ENCODE measurements at regions not wholly inside any gene's neighbourhood (a gene's known extent, or its start where the extent isn't known, plus 50 kb on each side); places are given as distances from the start of the nearest gene placed in this dataset.

GRCh38 chr2:193523662-193524061 lies 1328.9 kb upstream of the TMEFF2 start:
- ATAC-seq (no peak), DNase-seq (ENCODE audit: low read depth, low spot score) (no peak), FAIRE-seq (no peak)
- Histone ChIP-seq H3K79me2 (ENCODE audit: control insufficient read depth, insufficient read depth, low read length) (no peaks in the 10 kb centered on the region), H3K27me3 (replicated peaks in 1 of 2; ENCODE audit: control insufficient read depth in 2 of 2, insufficient read depth in 2 of 2, low read length in 1 of 2) (no peaks in the 10 kb centered on the region), H3K4me1 (ENCODE audit: control insufficient read depth, insufficient read depth, low read length) (no peaks in the 10 kb centered on the region), H3K4me2 (ENCODE audit: control insufficient read depth, insufficient read depth) (no peak overlapping the region), H3K36me3 (ENCODE audit: control insufficient read depth in 2 of 2, insufficient read depth in 2 of 2, low read length in 1 of 2) (no peaks in the 10 kb centered on the region), H4K20me1 (ENCODE audit: control insufficient read depth, insufficient read depth) (no peaks in the 10 kb centered on the region), H3K27ac (ENCODE audit: control insufficient read depth, insufficient read depth) (no peak overlapping the region), H3K9me3 (replicated peaks; ENCODE audit: control insufficient read depth, insufficient read depth, low read length) (no peaks in the 10 kb centered on the region), H3K9ac (ENCODE audit: control insufficient read depth, insufficient read depth, low read length) (no peak overlapping the region), H2AFZ (ENCODE audit: control insufficient read depth, low read depth, low read length) (no peak overlapping the region), H3K4me3 (no peak overlapping the region)
- intact Hi-C loops (cut with micrococcal nuclease; ENCODE audit: unreplicated experiment) (no loop called here), in situ Hi-C loops (cut with MboI) (no loop called here)
- TF ChIP-seq NFYB (IDR thresholded peaks at IDR 0.05; ENCODE audit: insufficient read depth, low read depth, low read length) (no peak), POLR2AphosphoS5 (IDR thresholded peaks at IDR 0.05; ENCODE audit: low read length) (no peak), RFX5 (IDR thresholded peaks at IDR 0.05; ENCODE audit: low read depth, low read length) (no peak), TCF12 (IDR thresholded peaks at IDR 0.05; ENCODE audit: low read depth, low read length) (no peak)
- ChIA-PET SMC1A (ENCODE audit: uncharacterized antibody, unreplicated experiment) (interaction anchor here (1.0 kb wide), 1 partner anchor 10 kb away, joined by 3 read pairs; no protein-coding TSS in a partner anchor), CTCF (no interaction called here), POLR2A (no interaction called here), RAD21 (ENCODE audit: unreplicated experiment) (no interaction called here)
- WGBS (ENCODE audit: insufficient coverage, insufficient replicate concordance, low lambda C conversion rate, missing lambda C conversion rate), result 0% methylated on average over 1 of the region's 1 CpG
- no TSS peak for BruUV-seq (replicated peaks)

GRCh38 chr2:193521523-193521922 lies 1326.8 kb upstream of the TMEFF2 start:
- ATAC-seq (no peak), DNase-seq (ENCODE audit: low read depth, low spot score) (no peak), FAIRE-seq (no peak)
- no peaks in the 10 kb centered on the region for H3K27me3 ChIP-seq (replicated peaks in 1 of 2; ENCODE audit: control insufficient read depth in 2 of 2, insufficient read depth in 2 of 2, low read length in 1 of 2)
- H3K9me3 ChIP-seq (replicated peaks; ENCODE audit: control insufficient read depth, insufficient read depth, low read length), result no peaks in the 10 kb centered on the region
- RAD21 ChIA-PET (ENCODE audit: unreplicated experiment), result interaction anchor here (0.6 to 0.7 kb wide), 2 partner anchors 45 to 1845 kb away, joined by 3 read pairs; no protein-coding TSS in a partner anchor
- CTCF ChIA-PET, result interaction anchor here (1.9 kb wide), 1 partner anchor 63 kb away, joined by 6 read pairs; no protein-coding TSS in a partner anchor
- WGBS (ENCODE audit: insufficient coverage, insufficient replicate concordance, low lambda C conversion rate, missing lambda C conversion rate), result 2% methylated on average over 2 of the region's 2 CpGs
- no peaks in the 10 kb centered on the region for H3K4me1 ChIP-seq (ENCODE audit: control insufficient read depth, insufficient read depth, low read length)
- POLR2A ChIA-PET, result no interaction called here
- intact Hi-C loops (cut with micrococcal nuclease; ENCODE audit: unreplicated experiment), result no loop called here
- no peaks in the 10 kb centered on the region for H3K79me2 ChIP-seq (ENCODE audit: control insufficient read depth, insufficient read depth, low read length)
- SMC1A ChIA-PET (ENCODE audit: uncharacterized antibody, unreplicated experiment), result interaction anchor here (0.8 to 1.6 kb wide), 3 partner anchors 10 to 45 kb away, joined by 3 to 4 read pairs (median 4); no protein-coding TSS in a partner anchor
- in situ Hi-C loops (cut with MboI), result no loop called here
- no TSS peak for BruUV-seq (replicated peaks)
- no peak overlapping the region for H3K27ac ChIP-seq (ENCODE audit: control insufficient read depth, insufficient read depth)
- H3K9ac ChIP-seq (ENCODE audit: control insufficient read depth, insufficient read depth, low read length), result no peak overlapping the region
- no peaks in the 10 kb centered on the region for H4K20me1 ChIP-seq (ENCODE audit: control insufficient read depth, insufficient read depth)
- no peaks in the 10 kb centered on the region for H3K36me3 ChIP-seq (ENCODE audit: control insufficient read depth in 2 of 2, insufficient read depth in 2 of 2, low read length in 1 of 2)
- no peak overlapping the region for H3K4me2 ChIP-seq (ENCODE audit: control insufficient read depth, insufficient read depth)
- no peak overlapping the region for H3K4me3 ChIP-seq
- TF ChIP-seq MAX (IDR thresholded peaks at IDR 0.05; ENCODE audit: low read depth, low read length) (no peak), PAX8 (IDR thresholded peaks at IDR 0.05) (no peak), JUNB (IDR thresholded peaks at IDR 0.05) (no peak), NR2F1 (conservative IDR thresholded peaks at IDR 0.05) (no peak), USF1 (IDR thresholded peaks at IDR 0.05; ENCODE audit: borderline replicate concordance, extremely low read length, insufficient read depth, low read depth, low read length) (no peak)
- no peak overlapping the region for H2AFZ ChIP-seq (ENCODE audit: control insufficient read depth, low read depth, low read length)

Measured in GM12878 (cell line).